NCI-H446 treated with DMSO at 0.1 percent for 48 hours (cell line): ENCODE measurements at regions not wholly inside any gene's neighbourhood (a gene's known extent, or its start where the extent isn't known, plus 50 kb on each side); places are given as distances from the start of the nearest gene placed in this dataset.
A peak's percentile ranks its signal among the peaks of the same experiment; 100 is the strongest.

Experiments
- DNase-seq: peaks from one replicate; lab custom pipeline; 2025; lab: John Stamatoyannopoulos, UW

DNA sequence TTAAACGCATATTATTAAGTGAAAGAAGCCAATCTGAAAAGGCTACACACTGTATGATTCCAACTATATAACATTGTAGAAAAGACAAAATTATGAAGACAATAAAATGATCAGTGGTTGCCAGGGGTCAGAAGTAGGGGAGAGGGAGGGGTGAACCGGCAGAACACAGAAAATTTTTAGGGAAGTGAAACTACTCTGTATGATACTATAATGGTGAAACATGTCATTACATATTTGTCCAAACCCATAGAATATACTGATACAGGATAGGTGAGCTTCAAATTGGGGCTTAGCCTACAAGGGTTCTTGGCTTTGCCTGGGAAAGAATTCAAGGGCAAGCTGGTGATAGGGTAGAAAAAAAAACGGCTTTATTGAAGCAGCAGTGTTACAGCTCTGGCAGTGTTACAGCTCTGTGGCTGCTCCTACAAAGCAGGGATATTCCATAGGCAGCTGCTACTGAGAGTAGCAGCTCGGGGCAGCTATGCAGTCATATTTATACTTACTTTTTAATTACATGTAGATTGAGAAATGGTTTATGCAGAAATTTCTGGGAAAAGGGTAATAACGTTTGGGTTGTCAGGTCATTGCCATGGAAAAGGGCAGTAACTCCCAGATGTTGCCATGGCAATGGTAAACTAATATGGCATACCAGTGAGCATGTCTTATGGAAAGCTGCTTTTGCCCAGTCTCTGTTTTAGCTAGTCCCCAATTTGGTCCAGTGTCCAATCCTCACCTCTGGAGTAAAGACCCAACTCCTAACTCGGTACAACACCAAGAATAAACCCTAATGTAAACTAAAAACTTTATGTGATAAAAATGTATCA, 125.1 kb upstream of the SLC25A36 start:
- DNase-seq: no peak

DNA sequence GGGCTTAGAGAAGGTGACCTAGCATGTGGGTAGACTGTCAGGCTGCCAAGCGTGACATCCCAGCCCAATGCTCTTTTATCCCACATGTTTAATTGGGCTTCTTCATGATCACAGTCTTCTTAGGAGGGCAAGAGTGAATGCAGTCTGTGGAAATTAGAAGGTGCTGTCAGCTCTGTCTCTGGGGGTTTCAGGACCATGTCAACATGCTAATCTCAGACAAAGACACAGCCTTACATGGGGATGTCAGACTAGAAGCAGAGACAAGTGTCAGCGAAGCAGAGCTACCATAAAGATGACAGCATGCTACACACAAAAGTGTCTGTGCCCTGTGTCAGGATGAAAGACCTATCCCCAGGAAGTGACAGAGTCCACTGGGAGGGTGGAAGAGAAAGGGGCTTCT, 120.1 kb upstream of the SLC25A36 start:
- no peak for DNase-seq

DNA sequence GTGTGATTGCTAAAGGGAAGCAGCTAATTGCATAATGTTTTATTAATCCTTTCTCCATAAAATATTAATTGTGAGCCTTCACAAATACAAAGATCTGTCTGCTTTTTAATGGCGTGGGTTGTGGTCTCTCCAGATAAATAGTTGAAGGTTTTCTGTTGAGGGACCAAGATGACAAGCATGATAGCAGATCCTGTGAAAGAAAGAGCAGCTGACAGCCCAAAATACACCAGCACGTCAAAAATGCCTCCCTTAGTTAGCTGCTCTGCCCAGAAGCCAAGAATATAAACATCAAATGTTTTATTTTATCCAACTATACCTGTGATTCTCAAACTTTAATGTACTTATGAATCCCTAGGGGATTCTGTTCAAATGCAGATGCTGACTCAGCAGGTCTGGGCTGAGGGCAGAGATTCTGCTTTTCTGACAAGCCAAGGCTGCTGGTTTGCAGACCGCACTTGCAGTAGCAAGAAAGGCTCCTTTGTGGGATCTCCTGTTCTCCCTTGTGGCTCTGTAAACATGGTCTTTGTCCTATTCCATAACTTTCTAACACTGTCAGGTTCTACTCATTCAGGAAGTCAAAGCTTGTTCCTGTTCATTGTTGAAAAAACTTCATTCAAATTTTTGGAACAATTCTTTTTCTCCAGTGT, 119.1 kb upstream of the SLC25A36 start:
- DNase-seq: no peak

DNA sequence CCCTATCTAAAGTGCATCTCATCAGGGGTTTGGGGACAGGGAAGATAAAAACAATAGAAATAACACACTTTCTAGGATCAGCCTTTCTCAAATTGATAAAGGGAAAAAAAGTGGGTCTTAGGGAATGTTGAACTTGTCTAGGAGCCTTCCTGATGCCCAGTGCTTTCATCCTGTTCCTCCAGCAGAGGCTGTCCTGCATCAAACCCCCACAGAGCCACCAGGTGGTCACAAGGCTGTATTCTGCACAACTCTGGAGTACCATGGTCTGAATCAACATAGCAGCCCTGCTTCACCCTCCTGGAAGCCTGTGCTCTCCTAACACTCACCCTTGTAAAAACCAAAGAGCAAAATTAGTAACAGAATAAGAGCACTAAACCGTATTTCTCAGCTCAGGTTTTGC, 118.5 kb upstream of the SLC25A36 start:
- DNase-seq: no peak

DNA sequence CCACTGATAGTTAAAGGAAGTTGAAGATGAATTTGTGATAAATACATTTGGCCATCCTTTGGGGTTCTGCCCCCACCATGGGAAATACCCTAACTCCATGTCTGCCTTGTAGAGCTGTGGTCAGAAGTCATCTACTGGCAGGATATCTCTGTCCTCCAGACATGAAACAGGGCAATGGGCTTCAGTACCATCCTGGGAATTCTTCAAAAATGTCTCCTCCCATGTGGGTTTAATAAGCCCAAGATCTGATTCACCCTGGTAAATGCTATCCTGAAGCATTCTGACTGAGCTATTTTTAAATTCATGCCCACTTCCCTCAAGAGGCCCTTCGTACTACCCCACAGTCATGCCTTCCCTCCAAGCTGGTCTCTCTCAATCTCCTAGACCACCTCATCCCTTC, 113.7 kb upstream of the SLC25A36 start:
- DNase-seq: no peak

DNA sequence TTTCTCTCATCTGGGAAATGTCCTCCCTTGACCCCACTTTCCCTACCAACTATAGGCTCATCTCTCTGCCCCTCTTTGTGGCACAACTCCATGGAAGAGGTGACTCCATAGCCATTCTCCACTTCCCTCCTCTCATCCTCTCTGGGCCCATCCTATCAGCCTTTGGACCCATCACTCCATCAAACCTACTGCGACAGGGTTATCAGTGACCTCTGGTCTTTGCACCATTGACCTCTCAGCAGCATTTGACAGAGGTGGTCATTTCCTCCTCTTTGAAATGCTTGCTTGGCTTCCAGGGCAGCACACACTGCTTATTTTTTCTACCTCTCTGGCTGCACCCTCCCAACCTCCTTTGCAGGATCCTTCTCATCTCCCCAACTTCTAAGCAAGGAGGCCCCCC, 113.1 kb upstream of the SLC25A36 start:
- no peak for DNase-seq

DNA sequence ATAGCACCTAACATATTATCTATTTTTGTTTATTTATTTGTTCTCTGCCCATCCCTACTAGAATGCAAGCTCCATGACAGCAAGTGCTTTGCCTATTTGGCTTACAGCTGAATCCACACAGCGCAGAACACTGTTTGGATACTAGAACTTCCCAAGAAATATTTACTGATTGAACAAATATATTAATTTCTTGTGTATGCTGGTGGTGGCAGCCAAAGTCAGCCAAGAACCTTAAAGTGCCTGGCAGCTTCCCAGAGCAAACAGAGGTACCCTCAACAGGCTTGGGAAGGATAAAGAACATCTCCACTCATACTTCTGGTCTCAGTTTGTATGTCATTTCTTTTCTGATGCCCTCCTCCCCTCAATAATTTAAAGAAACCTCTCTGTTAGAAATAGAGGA, 111.8 kb upstream of the SLC25A36 start:
- no peak for DNase-seq

DNA sequence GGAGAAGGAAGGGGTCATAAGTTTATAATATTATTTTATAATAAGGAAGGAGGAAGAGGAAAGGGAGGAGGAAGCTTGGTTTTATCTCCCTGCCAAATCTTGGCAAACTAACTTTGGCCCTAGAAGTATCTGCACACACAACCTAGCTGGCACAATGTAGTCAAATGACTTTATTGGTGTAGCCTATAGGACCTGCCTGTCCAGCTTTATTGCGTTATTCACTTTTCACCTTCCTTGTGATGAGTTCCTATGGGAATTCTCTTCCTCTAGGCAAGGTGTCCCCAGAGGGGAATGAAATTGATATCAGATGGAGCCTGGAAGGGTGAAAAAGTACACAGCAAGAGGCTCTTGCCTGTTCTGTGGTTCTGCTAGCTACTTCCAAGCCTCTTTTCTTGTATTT, 111.2 kb upstream of the SLC25A36 start:
- DNase-seq: no peak

DNA sequence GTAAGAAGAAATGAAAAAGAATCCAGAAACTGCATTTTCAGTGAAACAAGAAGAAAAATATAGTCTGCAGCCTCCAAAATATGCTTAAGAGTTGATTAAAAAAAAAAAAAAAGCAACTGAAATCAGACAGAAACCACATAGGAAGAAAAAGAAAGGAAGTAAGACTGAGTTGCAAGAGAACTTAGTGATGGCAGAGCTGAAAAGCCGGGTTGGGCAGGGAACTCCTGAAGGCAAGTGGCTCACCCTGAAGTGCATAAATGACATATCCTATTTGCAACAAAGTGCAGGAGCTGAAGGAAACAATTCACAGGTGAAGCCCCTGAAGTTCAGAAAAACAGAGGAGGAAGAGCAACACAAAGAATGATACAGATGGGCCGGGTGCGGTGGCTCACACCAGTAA, 108.8 kb upstream of the SLC25A36 start:
- no peak for DNase-seq

DNA sequence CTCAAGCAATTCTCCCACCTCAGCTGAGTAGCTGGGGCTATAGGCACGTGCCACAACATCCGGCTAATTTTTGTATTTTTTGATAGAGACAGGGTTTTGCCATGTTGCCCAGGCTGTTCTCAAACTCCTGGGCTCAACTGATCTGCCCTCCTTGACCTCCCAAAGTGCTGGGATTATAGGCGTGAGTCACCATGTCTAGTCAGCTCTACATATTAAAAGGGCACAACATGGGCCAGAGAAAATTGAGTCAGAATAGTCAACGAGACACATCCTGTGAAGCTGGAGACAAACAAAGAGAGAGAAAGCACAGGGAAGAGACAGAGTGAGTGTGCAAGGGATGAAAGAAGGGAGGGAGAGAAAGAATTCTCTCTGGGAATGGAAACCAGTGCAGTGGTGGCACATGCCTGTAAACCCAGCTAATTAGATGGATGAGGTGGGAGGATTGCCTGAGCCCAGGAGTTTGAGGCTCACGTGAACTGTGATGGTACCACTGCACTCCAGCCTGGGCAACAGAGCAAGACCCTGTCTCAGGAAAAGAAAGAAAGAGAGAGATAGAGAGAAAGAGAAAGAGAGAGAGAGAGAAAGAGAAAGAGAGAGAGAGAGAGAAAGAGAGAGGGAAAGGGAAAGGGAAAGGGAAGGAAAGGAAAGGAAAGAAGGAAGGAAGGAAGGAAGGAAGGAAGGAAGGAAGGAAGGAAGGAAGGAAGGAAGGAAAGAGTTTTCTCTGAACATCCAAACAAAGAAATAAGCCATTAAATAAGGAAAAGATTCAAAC, 107.2 kb upstream of the SLC25A36 start:
- DNase-seq: no peak

DNA sequence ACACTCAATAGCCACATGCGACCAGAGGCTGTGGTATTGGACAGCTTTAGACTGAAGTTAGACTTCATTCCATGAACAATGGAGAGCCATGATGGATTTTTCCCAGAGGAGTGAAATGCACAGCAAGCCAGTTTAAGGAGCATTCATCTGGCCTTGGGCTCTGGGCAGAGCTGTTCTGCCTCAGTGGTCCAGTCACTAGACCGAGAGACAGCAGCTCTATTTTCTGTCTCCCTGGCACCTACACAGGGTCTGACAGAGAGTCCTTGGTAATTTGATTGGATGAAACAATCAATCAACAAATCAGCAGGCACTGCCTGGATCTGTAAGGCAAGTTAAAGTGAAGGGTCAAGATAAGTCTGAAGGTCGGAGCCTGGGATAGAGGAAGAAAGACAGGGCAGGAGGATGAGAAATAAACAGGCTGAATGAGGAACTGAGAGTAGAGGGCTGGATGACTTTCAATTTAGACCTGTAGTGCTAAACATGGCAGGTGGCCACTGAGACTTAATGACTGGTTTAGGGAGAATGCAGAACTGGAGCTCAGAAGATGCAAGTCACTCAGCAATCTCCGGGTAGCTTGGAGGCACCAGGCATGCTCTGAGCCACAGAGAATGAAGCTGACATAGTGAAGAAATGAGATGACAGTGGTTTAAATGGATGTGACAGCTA, 98.5 kb upstream of the SLC25A36 start:
- DNase-seq: no peak

DNA sequence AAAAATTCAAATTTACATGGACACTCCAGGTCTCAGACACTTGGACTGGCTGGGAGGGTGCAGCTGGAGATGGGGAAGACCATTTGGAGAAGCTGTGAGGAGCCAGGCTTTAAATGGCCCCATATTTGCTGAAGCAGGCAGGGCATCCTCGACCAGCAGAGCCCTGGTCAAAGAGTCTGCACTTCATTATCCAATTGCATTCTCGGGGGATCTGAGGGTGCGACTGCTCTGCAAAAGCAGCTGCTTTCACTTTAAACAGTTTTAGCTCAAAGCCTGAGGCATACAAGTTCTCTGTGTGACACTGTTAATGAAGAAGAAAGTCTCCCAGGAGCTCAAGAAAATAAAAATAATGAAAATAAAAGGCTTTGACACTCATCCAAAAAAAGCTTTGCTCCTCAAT, 98.0 kb upstream of the SLC25A36 start:
- DNase-seq: no peak

DNA sequence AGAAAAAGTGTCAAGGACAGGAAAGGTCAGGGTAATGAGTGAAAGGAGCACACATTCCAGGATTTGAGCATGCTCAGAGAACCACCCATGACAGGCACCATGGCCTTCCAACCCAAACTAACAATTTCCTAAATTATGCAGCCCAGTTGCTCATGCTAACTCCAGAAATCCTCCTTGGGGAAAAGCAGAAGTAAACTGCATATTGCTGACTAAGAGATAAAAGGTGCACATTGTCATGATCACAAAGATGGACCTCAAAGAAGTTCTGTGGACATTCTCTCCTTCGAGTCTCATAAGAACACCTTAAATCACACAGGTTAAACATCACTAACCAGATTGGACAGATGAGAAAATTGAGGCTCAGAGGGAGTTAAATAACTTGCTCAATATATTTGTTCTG, 97.6 kb upstream of the SLC25A36 start:
- no peak for DNase-seq

DNA sequence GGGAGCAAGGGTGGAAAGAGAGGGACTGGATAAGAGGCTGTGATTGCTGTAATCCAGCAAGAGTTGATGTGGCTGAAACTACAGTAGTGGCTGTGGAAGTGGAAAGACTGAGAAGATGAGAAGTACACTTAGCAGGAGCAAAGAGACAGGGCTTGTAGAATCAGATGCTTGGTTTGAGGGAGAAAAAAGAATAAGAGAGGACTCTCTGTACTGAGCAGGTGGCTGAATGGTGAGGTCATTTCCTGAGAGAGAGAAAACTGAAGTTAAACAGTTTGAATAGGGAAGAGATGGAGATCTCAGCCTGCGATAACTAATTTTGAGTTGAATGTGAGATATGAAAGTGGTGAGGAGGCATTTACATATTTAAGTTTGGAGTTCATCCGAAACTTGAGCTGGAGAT, 95.8 kb upstream of the SLC25A36 start:
- no peak for DNase-seq

DNA sequence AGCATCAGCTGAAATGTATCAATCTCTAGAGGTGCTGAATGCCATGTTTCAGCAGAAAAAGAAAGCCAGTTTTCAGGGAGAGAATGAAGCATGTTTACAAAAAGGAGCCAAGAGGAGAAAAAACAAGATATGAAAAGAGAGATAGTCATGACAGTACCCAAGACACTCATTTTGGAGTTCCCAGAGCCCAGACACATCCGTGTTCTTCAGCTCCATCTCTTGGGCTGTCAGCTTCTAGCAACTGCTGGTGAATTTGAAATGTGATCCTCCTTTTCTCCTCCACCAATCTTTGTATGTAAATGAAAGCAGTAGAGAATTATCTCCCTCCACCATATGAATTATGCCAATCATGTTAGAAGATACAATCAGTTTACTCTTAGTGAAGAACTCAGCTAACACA, 93.0 kb upstream of the SLC25A36 start:
- no peak for DNase-seq

DNA sequence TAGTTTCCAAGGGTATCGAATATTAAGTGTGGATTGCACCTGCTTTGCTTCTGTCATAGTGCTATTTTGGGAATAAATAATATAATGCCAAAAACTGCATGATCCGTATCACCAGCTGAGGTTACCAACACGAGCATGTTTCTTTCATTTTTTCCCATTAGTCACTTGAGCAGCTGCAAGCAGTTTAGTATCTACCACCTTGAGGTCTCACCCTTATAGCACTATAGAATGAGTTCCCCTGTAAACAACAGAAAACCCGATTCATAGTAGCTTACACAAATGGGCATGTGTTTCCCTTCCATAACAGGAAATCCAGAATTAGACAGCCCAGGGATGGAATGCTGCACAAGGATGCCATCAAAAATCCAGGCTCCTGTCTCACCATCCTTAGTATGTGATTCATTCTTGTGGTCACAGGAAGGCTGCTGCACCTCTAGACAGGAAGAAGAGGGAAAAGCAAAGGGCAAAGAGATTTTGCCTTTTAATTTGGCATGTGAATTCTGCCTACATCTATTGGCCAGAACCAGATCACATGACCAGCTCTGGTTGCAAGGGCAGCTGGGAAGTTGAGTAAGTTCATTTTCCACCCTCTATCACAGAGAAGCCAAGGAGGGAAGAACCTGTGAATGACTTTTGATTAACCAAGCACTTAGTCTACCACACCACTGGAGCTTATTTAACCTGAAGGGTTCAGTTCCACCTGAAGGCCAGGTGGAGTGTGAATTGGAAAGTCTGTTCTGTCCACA, 91.3 kb upstream of the SLC25A36 start:
- DNase-seq: no peak

DNA sequence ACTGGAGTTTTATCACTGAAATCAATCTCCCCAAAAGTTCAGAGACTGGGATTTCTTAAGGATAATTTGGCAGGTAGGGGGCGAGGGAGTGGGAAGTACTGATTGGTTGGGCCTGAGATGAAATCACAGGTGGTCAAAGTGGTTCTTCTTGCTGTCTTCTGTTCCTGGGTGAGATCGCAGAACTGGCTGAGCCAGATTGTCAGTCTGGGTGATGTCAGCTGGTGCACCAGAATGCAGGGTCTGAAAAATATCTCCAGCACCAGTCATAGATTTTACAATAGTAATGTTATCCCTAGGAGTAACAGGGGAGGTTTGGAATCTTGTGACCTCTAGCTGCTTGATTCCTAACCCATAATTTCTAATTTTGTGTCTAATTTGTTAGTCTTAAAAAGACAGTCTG, 86.7 kb upstream of the SLC25A36 start:
- no peak for DNase-seq

DNA sequence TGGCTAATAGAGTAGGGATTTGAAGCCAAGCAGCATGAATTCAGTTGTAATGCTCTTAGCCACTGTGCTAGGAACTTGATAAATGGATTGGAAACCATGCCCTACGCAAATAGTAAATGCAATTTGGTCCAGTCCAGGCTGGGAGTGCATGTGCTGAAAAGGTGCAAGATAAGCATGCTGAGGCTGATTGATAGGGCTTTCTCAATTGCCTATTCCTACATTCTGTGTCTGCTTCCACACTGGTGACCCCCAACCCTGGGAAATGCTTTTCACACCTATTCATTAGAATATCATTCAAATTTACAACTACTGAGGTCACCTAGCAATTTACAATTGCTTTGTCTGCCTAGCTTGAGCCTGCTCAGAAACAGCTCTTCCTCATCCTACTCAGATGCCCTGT, 84.7 kb upstream of the SLC25A36 start:
- DNase-seq: no peak

DNA sequence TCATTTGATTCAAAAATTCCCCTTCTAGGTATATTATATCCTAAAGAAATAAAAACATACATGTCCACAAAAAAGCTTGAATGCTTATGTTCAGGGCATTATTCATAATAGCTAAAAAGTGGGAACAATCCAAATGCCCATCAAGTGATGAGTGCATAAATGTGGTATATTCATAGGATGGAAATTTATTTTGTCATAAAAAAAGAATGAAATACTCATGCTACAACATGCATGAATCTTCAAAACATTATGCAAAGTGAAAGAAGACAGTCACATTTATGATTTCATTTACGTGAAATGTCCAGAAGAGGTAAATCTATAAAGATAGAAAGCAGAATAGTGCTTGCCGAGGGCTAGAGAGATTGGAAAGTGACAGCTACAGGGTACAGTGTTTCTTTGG, 83.6 kb upstream of the SLC25A36 start:
- no peak for DNase-seq

DNA sequence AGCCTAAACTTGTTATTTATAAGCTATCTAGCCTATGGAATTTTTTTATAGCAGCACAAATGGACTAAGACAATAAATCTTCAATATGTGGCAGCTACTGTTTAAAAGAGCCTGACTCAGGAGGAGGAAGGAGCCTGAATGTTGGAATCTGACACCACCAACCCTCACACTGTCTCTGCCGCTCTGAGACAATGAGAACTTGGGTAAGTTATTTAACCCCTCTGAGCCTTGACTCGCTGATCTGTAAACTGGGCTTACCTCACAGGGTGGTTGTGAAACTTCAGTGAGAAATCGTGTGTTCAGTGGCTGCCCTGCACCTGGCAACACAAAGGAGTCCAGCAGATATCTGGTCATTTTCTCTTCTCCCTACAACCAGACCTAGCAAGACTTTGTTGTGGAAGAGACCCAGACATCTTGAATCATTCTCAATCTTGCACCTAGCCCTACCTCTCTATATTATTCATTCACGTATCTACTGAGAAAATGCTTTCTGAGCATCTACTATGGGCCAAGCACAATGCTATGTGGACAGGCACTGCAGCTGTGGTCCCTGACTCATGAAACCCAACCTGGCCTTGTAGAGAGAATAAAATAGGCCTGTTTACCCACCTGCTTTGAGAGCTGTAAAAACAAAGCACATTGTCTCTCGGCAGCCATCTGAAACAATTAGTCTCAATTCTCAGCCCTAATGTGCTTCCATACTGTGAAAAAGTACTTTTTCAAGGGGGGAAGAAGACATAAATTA, 81.9 kb upstream of the SLC25A36 start:
- DNase-seq: no peak

DNA sequence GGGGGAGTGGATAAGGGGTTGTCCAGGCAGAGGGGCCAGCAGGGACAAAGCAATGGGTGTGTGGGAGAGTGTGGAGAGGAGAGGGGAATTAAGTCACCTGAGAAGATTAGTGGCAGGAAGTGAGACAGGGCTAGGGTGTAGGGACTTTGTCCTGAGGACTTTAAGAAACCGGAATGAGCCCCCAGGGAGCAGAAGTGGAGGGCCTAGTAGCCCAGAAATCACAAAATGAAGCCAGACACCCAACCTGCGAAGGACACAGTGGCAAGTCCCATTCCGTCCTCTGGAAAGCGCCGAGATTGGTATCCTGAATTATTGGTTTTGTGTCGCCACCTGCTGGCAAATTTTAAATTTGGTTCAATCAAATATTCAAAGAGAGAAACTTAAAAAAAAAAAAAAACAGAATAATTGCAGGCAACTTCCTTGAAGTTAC, 78.0 kb upstream of the SLC25A36 start:
- peak; percentile 28 for DNase-seq
